Nephron progenitor cell (in vitro differentiated cells): ENCODE measurements at regions not wholly inside any gene's neighbourhood (a gene's known extent, or its start where the extent isn't known, plus 50 kb on each side); places are given as distances from the start of the nearest gene placed in this dataset.

ENCODE experiments used
- DNase-seq: peaks from one replicate; pipeline ENCODE4 v3.0.0; 2021
- H3K27ac Mint-ChIP-seq: 2 replicates; pipeline ENCODE4 v1.8.0; 2021; ENCODE audit warnings: mild to moderate bottlenecking, moderate library complexity, mixed read lengths
- H3K27me3 Mint-ChIP-seq: 2 replicates; pipeline ENCODE4 v1.8.0; 2021; ENCODE audit warnings: mild to moderate bottlenecking, low read depth, mixed read lengths; ENCODE audit not compliant: poor library complexity
- H3K36me3 Mint-ChIP-seq: 2 replicates; pipeline ENCODE4 v1.8.0; 2021; ENCODE audit warnings: low read depth, mixed read lengths
- H3K4me1 Mint-ChIP-seq: 2 replicates; pipeline ENCODE4 v1.8.0; 2021; ENCODE audit warnings: mixed read lengths
- H3K4me3 Mint-ChIP-seq: 2 replicates; pipeline ENCODE4 v1.8.0; 2021; ENCODE audit warnings: mild to moderate bottlenecking, moderate library complexity, mixed read lengths
- H3K9me3 Mint-ChIP-seq: 2 replicates; pipeline ENCODE4 v1.8.0; 2021; ENCODE audit warnings: mild to moderate bottlenecking, moderate library complexity, mixed read lengths
- TF ChIP-seq, protein P1 (sequence below): fragments of 200-600 bp; sonication (generic); IDR thresholded peaks from 2 replicates; pipeline ENCODE4 v1.5.0; 2021; ENCODE audit warnings: antibody characterized with exemption

DNA sequence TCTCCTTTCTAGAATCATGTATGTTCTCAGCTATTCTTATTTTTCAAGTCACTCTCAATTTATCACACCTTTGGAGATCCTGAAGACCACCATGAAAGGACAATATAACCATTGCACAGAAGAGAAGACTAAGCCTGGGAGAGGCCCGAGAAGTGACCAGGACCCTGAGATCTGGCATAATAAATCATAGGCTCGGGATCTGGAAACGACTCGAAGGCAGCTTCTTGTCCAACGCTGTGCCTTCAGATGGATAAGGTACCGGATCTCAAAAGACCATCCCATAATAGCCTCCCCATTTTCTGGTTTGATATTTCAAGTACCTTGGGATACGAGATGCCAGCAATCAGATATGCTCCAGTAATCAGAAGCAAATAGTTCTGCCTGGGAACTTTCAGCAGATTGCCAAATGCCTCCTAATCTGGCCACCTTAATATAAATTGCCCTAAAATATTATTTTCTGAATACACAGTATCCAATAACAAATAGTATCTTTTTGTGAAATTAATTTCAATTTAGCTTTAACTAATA, 179.2 kb upstream of the ZMIZ1 start:
- Mint-ChIP-seq H3K27me3 (peaks cover 4% of the 10 kb centered on the region), H3K4me3 (no peak overlapping the region), H3K36me3 (peaks cover 15% of the 10 kb centered on the region), H3K27ac (no peak overlapping the region), H3K4me1 (peaks cover 39% of the 10 kb centered on the region), H3K9me3 (peaks cover 25% of the 10 kb centered on the region)
- DNase-seq, result no peak
- TF ChIP-seq, protein P1, sequence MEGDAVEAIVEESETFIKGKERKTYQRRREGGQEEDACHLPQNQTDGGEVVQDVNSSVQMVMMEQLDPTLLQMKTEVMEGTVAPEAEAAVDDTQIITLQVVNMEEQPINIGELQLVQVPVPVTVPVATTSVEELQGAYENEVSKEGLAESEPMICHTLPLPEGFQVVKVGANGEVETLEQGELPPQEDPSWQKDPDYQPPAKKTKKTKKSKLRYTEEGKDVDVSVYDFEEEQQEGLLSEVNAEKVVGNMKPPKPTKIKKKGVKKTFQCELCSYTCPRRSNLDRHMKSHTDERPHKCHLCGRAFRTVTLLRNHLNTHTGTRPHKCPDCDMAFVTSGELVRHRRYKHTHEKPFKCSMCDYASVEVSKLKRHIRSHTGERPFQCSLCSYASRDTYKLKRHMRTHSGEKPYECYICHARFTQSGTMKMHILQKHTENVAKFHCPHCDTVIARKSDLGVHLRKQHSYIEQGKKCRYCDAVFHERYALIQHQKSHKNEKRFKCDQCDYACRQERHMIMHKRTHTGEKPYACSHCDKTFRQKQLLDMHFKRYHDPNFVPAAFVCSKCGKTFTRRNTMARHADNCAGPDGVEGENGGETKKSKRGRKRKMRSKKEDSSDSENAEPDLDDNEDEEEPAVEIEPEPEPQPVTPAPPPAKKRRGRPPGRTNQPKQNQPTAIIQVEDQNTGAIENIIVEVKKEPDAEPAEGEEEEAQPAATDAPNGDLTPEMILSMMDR, result no peak

DNA sequence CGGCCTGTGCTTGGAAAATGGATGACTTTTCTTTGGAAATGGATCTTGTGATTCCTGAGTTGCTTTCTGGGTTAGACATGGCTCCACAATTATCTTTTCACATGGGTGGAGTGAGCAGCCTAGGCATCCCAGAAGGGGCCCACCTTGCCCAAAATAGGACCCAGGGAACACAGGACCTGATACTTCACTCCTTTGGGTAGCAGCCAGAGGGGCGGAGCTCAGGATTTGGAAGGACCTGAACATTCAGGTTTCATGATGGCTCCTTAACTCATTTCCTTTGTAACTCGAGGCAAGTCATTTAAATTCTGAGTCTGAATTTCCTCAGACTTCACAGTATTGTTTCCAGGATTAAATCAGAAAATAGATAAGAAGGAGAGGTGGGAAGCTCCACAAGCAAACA, 178.3 kb upstream of the ZMIZ1 start:
- Mint-ChIP-seq H3K4me3 (no peak overlapping the region), H3K27ac (no peak overlapping the region), H3K27me3 (peaks cover 5% of the 10 kb centered on the region), H3K36me3 (peaks cover 10% of the 10 kb centered on the region), H3K9me3 (peaks cover 19% of the 10 kb centered on the region), H3K4me1 (peaks cover 46% of the 10 kb centered on the region)
- TF ChIP-seq, protein P1, result no peak
- DNase-seq, result no peak

DNA sequence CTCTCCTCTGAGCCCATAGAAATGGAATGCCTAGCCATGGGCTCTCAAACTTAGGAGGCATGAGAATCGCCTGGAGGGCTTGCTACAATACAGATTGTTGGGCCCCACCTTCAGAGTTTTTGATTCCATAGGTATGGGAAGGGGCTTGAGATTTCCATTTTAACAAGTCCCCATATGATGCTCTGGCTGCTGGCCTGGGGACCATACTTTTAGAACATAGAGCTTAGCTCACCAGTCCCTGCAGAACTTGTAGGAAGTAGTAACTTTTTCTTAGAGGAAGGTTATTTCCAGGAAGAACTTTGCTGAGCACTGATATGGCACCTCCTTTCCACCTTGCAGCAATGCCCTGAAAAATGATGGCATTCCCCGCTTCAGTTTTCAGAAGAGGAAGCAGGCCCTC, 177.0 kb upstream of the ZMIZ1 start:
- Mint-ChIP-seq H3K4me1 (peaks cover 52% of the 10 kb centered on the region), H3K27me3 (peaks cover 7% of the 10 kb centered on the region), H3K4me3 (no peak overlapping the region), H3K27ac (no peak overlapping the region), H3K9me3 (peaks cover 6% of the 10 kb centered on the region), H3K36me3 (no peaks in the 10 kb centered on the region)
- TF ChIP-seq, protein P1, result no peak
- DNase-seq, result no peak

DNA sequence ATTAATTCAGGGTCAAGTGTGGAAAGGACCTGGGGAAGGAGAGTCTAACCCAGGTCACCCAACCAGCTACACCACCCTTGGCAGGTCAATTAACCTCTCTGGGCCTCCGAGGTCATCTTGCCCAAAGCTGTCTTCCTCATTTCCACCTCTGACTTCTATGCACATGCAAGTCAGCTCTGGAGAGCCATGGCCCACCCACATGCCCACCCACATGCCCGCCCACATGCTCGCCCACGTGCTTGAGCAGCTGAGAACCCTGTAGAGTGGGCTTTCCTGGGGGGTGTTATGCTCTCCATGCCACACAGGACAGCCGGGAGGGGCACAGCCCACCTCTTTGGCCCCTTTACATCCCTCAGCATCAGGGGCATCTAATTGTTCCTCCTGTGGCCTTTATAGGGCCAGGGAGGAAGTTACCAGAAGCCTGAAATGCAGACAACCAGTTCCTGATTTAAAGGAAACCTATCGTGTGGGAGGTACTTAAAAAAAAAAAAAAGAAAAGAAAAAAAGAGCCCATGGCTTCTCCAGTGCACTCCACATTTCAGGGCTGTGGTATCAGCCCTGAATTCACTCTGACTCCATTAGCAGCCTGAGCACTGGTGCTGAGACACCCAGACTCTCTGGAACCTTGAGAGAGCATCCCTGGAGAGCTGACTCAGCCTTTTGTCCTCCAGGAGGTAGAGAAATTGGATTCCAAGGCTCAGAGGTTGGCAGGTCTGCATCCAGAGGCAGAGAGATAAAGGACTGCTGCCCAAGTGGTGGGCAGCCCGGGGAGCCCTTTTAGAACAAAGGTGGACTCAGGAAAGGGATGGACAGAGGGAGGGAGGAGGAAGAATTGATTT, 176.2 kb upstream of the ZMIZ1 start:
- peak overlapping the region; percentile 66 for H3K27ac Mint-ChIP-seq
- TF ChIP-seq, protein P1, result no peak
- no peaks in the 10 kb centered on the region for H3K36me3 Mint-ChIP-seq
- H3K27me3 Mint-ChIP-seq, result peaks cover 7% of the 10 kb centered on the region
- DNase-seq, result no peak
- no peaks in the 10 kb centered on the region for H3K9me3 Mint-ChIP-seq
- no peak overlapping the region for H3K4me3 Mint-ChIP-seq
- H3K4me1 Mint-ChIP-seq, result peaks cover 52% of the 10 kb centered on the region

DNA sequence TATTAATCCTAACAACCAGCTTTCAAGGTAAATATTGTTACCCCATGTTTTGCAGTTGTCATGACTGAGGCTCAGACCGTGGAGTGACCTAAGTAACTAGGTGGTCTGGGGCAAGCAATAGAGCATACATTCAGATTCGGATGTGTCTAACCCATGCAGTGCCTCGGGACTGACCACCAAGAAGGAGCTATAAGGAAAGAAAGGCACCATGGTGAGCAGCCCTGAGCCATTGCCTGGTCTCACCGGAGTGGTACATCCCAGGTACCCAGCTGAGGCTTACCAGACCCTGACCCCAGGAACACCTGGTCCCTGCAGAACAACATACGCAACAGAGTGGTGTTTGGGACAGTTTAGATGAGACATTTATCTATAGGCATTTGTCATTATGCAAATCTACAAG, 175.5 kb upstream of the ZMIZ1 start:
- H3K27me3 Mint-ChIP-seq, result peaks cover 7% of the 10 kb centered on the region
- no peak for DNase-seq
- H3K4me3 Mint-ChIP-seq, result no peak overlapping the region
- no peaks in the 10 kb centered on the region for H3K9me3 Mint-ChIP-seq
- TF ChIP-seq, protein P1, result no peak
- H3K4me1 Mint-ChIP-seq, result peaks cover 51% of the 10 kb centered on the region
- no peaks in the 10 kb centered on the region for H3K36me3 Mint-ChIP-seq
- no peak overlapping the region for H3K27ac Mint-ChIP-seq
